Stomach (tissue), 8 donors: ENCODE measurements at regions not wholly inside any gene's neighbourhood (a gene's known extent, or its start where the extent isn't known, plus 50 kb on each side); places are given as distances from the start of the nearest gene placed in this dataset.
A peak's percentile ranks its signal among the peaks of the same experiment; 100 is the strongest.

Experiments used
- DNase-seq, 2 donors: peaks; one replicate each; pipeline versions ENCODE4 v3.0.0 to v3.0.0-alpha.2; 2013 to 2019
- H3K27ac ChIP-seq, 5 donors: fragments of 200-600 bp in 4 of 5; sonication (generic) in 4 of 5; one replicate each; pipeline ENCODE4 v1.5.1; 2013 to 2019; ENCODE audit warnings: mild to moderate bottlenecking in 1 of 5, moderate library complexity in 1 of 5
- H3K27me3 ChIP-seq, 3 donors: fragments of 200-600 bp; sonication (generic); one replicate each; pipeline ENCODE4 v1.5.1; 2017 to 2019; ENCODE audit warnings: mixed run types in 1 of 3
- H3K36me3 ChIP-seq, 4 donors: fragments of 200-600 bp; sonication (generic); 1 replicate in 3 of 4; 2 replicates in 1 of 4; pipeline ENCODE4 v1.5.1; 2016 to 2019
- H3K4me1 ChIP-seq, 4 donors: fragments of 200-600 bp; sonication (generic); one replicate each; pipeline ENCODE4 v1.5.1; 2016 to 2019
- H3K4me3 ChIP-seq, 4 donors: fragments of 200-600 bp; sonication (generic) in 3 of 4; one replicate each; pipeline ENCODE4 v1.5.1; 2016 to 2019; ENCODE audit warnings: mild to moderate bottlenecking in 1 of 4
- H3K9me3 ChIP-seq, 4 donors: fragments of 200-600 bp; sonication (generic); one replicate each; pipeline ENCODE4 v1.5.1; 2016 to 2019
- EP300 ChIP-seq: sonication (generic); formaldehyde crosslinking; IDR thresholded peaks from one replicate; pipeline ENCODE4 v1.6.1; 2017; ENCODE audit warnings: antibody characterized with exemption
- POLR2A ChIP-seq, 4 donors: fragments of 450-650 bp; IDR thresholded peaks; one replicate each; pipeline ENCODE4 v1.6.1; 2016; ENCODE audit warnings: antibody characterized with exemption in 4 of 4, control low read depth in 2 of 4, mild to moderate bottlenecking in 1 of 4, moderate library complexity in 1 of 4
- POLR2AphosphoS5 ChIP-seq, 3 donors: sonication (generic); formaldehyde crosslinking; IDR thresholded peaks; one replicate each; pipeline ENCODE4 v1.6.1; 2016; ENCODE audit warnings: antibody characterized with exemption in 3 of 3
- WGBS, 5 donors: extraction: QIAGEN DNeasy Blood & Tissue Kit in 3 of 5; methylation state at CpG; one replicate each; pipeline versions ENCODE4 v1.1.5 to v1.1.7; 2013 to 2018; 5-methylcytosine and 5-hydroxymethylcytosine counted together
- intact Hi-C: fragments of 100-400 bp; cut with DNase I; formaldehyde crosslinking; loops from one replicate; pipeline ENCODE4 v1.15.1; 2023; ENCODE audit warnings: low total_unique reads
- TF ChIP-seq, protein P1 (sequence below), 7 experiments: fragments of 450-650 bp in 4 of 7; fragments of 200-600 bp in 3 of 7; sonication (generic) in 3 of 7; IDR thresholded peaks; one replicate each; pipeline ENCODE4 v1.5.1; 2016 to 2019; ENCODE audit warnings: antibody characterized with exemption in 7 of 7, control low read depth in 2 of 7, mild to moderate bottlenecking in 1 of 7
- donor health status: healthy with polysubstance abuse.
- donor health status: Bipolar disorder and iron deficiency.
- donor health status: healthy.

DNA sequence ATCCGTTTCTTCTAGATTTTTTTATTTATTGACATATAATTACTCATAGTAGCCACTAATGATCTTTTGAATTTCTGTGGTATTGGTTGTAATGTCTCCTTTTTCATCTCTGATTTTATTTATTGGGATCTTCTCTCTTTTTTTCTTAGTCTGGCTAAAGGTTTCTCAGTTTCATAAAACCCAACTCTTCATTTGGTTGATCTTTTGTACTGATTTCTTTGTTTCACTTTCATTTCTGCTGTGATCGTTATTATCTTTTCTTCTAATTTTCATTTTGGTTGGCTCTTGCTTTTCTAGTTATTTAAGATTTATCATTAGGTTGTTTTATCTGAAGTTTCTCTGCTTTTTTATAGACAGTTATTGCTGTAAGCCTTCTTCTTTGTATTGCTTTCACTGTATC, 463.6 kb upstream of the CRIM1 start:
- DNase-seq: no peak
- no peak overlapping the region for H3K4me3 ChIP-seq
- H3K27ac ChIP-seq: no peak overlapping the region
- intact Hi-C loops: no loop called here
- H3K9me3 ChIP-seq: no peaks in the 10 kb centered on the region
- no peak for TF ChIP-seq POLR2AphosphoS5 (IDR thresholded peaks at IDR 0.05)
- TF ChIP-seq EP300: no peak
- TF ChIP-seq POLR2A (IDR thresholded peaks at IDR 0.05): no peak
- TF ChIP-seq, protein P1, sequence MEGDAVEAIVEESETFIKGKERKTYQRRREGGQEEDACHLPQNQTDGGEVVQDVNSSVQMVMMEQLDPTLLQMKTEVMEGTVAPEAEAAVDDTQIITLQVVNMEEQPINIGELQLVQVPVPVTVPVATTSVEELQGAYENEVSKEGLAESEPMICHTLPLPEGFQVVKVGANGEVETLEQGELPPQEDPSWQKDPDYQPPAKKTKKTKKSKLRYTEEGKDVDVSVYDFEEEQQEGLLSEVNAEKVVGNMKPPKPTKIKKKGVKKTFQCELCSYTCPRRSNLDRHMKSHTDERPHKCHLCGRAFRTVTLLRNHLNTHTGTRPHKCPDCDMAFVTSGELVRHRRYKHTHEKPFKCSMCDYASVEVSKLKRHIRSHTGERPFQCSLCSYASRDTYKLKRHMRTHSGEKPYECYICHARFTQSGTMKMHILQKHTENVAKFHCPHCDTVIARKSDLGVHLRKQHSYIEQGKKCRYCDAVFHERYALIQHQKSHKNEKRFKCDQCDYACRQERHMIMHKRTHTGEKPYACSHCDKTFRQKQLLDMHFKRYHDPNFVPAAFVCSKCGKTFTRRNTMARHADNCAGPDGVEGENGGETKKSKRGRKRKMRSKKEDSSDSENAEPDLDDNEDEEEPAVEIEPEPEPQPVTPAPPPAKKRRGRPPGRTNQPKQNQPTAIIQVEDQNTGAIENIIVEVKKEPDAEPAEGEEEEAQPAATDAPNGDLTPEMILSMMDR (IDR thresholded peaks at IDR 0.05): no peak
- no peaks in the 10 kb centered on the region for H3K27me3 ChIP-seq
- 69 to 86% (median 81%) methylated on average over 2 of the region's 2 CpGs for WGBS, 5 donors
- H3K36me3 ChIP-seq: no peaks in the 10 kb centered on the region
- no peaks in the 10 kb centered on the region for H3K4me1 ChIP-seq

DNA sequence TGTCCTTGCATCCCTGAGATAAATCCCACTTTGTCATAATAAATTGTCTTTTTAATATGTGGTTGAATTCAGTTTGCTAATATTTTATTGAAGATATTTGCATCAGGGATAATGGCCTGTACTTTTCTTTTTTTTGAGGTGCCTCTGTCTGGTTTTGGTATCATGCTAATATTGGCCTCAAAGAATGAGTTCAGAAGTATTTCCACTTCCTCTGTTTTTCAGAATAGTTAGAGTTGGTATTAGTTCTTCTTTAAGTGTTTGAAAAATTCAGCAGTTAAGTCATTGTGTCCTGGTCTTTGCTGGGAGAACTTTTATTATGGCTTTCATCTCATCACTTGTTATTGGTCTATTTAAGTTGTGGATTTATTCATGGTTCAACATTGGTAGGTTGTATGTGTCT, 464.1 kb upstream of the CRIM1 start:
- TF ChIP-seq POLR2AphosphoS5 (IDR thresholded peaks at IDR 0.05): no peak
- TF ChIP-seq, protein P1 (IDR thresholded peaks at IDR 0.05): no peak
- no peak for TF ChIP-seq POLR2A (IDR thresholded peaks at IDR 0.05)
- TF ChIP-seq EP300: no peak
- no peaks in the 10 kb centered on the region for H3K36me3 ChIP-seq
- no peaks in the 10 kb centered on the region for H3K27me3 ChIP-seq
- DNase-seq: no peak
- no peaks in the 10 kb centered on the region for H3K4me1 ChIP-seq
- no peak overlapping the region for H3K4me3 ChIP-seq
- intact Hi-C loops: no loop called here
- no peaks in the 10 kb centered on the region for H3K9me3 ChIP-seq
- H3K27ac ChIP-seq: no peak overlapping the region

DNA sequence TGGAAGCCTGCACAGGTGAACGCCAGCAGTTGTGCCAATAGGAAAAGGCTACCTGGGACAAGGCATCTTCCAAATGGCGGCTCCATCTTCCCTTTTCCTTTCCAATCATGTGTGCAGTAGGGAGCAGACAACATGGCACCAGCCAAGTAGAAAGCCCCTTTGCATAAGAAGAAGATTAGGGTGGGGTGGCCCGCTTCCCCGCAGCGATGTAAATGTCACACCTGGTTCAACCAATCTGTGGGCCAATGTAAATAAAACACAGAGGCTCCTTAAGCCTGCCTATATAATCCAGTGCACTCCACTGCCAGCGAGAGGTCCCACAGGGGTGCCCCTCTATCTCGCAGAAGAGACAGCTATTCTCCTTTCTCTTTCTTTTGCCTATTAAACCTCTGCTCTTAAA, 468.4 kb upstream of the CRIM1 start:
- 81 to 94% (median 87%) methylated on average over 7 of the region's 7 CpGs for WGBS, 5 donors
- Histone ChIP-seq H3K4me3 (no peak overlapping the region), H3K27ac (no peak overlapping the region), H3K36me3 (no peaks in the 10 kb centered on the region), H3K9me3 (no peaks in the 10 kb centered on the region), H3K4me1 (no peaks in the 10 kb centered on the region), H3K27me3 (no peaks in the 10 kb centered on the region)
- TF ChIP-seq, protein P1 (IDR thresholded peaks at IDR 0.05): no peak
- TF ChIP-seq POLR2AphosphoS5 (IDR thresholded peaks at IDR 0.05): no peak
- no peak for TF ChIP-seq POLR2A (IDR thresholded peaks at IDR 0.05)
- no peak for TF ChIP-seq EP300
- DNase-seq: no peak
- intact Hi-C loops: no loop called here

DNA sequence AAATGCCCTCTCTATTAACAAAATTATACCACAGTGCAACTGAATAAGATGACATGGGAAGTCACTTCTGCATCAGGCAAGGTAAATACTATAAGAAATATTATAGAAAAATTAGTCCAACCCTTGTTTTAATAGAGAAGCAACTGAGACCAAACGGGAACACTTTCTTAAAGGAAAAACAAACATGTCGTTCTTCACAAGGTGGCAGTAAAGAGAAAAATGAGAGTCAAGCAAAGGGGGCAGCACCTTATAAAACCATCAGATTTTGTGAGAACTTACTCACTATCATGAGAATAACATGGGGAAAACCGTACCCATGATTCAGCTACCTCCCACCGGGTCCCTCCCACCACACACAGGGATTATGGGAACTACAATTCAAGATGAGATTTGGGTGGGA, 481.7 kb upstream of the CRIM1 start:
- DNase-seq: no peak
- Histone ChIP-seq H3K27me3 (no peaks in the 10 kb centered on the region), H3K36me3 (no peaks in the 10 kb centered on the region), H3K9me3 (no peaks in the 10 kb centered on the region), H3K4me1 (no peaks in the 10 kb centered on the region), H3K4me3 (no peak overlapping the region), H3K27ac (no peak overlapping the region)
- intact Hi-C loops: no loop called here
- WGBS, 5 donors: 65 to 79% (median 75%) methylated on average over 4 of the region's 4 CpGs
- no peak for TF ChIP-seq POLR2A (IDR thresholded peaks at IDR 0.05)
- no peak for TF ChIP-seq EP300
- TF ChIP-seq POLR2AphosphoS5 (IDR thresholded peaks at IDR 0.05): no peak
- TF ChIP-seq, protein P1 (IDR thresholded peaks at IDR 0.05): no peak

DNA sequence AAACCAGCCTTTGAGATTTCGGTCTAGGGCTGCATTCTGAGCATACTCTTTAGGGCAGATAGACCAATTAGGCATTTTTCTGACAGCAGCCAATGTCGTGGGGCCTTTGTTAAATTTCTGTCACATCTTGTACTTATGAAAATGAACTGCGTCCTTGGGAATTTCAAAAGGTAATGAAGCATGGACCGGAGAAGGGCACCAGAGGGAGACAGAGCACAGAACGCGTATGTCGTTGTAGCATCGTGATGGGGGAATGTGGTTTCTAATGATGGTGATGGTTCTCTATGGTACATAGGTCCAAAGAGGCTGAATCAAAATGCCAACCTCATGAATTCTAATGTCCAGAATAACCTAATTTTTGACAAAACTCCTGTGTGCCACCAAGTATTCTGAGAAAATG, 483.9 kb upstream of the CRIM1 start:
- no peaks in the 10 kb centered on the region for H3K27me3 ChIP-seq
- H3K9me3 ChIP-seq: no peaks in the 10 kb centered on the region
- intact Hi-C loops: no loop called here
- TF ChIP-seq POLR2AphosphoS5 (IDR thresholded peaks at IDR 0.05) (no peak), EP300 (no peak), POLR2A (IDR thresholded peaks at IDR 0.05) (no peak)
- TF ChIP-seq, protein P1 (IDR thresholded peaks at IDR 0.05): no peak
- WGBS, 5 donors: 76 to 85% (median 79%) methylated on average over 8 of the region's 8 CpGs
- H3K4me1 ChIP-seq: no peaks in the 10 kb centered on the region
- H3K36me3 ChIP-seq: no peaks in the 10 kb centered on the region
- DNase-seq: peak in 1 of 2 donors; percentile 4
- no peak overlapping the region for H3K27ac ChIP-seq
- no peak overlapping the region for H3K4me3 ChIP-seq
